ENCODE measurements at regions not wholly inside any gene's neighbourhood (a gene's known extent, or its start where the extent isn't known, plus 50 kb on each side); places are given as distances from the start of the nearest gene placed in this dataset.

- Histone ChIP-seq H3K36me3 (ENCODE audit: insufficient read depth) (no peaks in the 10 kb centered on the region), H3F3A (replicated peaks; ENCODE audit: low read depth) (no peaks in the 10 kb centered on the region), H3K27ac (ENCODE audit: low read depth) (no peak overlapping the region), H4K20me1 (replicated peaks; ENCODE audit: insufficient read depth) (no peaks in the 10 kb centered on the region), H3K4me2 (no peak overlapping the region), H3K9me2 (ENCODE audit: insufficient read depth) (0 out of 2 replicates have a peak, but pooled peaks cover 2% of the 10 kb centered on the region), H3K4me3 (no peak overlapping the region), H2AFZ (no peak overlapping the region), H3K4me1 (ENCODE audit: insufficient read depth) (no peaks in the 10 kb centered on the region), H3K79me2 (replicated peaks; ENCODE audit: insufficient read depth) (no peaks in the 10 kb centered on the region), H3K27me3 (ENCODE audit: insufficient read depth) (no peaks in the 10 kb centered on the region)
- peaks cover 20% of the 10 kb centered on the region for H3K36me3 Mint-ChIP-seq (ENCODE audit: low read depth)
- H3K27ac Mint-ChIP-seq: no peak overlapping the region
- peaks cover 44% of the 10 kb centered on the region for H3K9me3 Mint-ChIP-seq
- H3K4me3 Mint-ChIP-seq: no peak overlapping the region
- DNase-seq (ENCODE audit: low spot score): no peak
- peaks cover 3% of the 10 kb centered on the region; the same call in 1 of the 3 replicates for H3K4me1 Mint-ChIP-seq
- peaks cover 5% of the 10 kb centered on the region for H3K27me3 Mint-ChIP-seq (ENCODE audit: insufficient read depth, low read depth, poor library complexity)
- no peak for ATAC-seq
- no peak for TF ChIP-seq STAT1 (IDR thresholded peaks at IDR 0.05; ENCODE audit: unreplicated experiment)
- no peak for TF ChIP-seq REST (IDR thresholded peaks at IDR 0.05; ENCODE audit: unreplicated experiment)
- no peak for TF ChIP-seq NANOG (IDR thresholded peaks at IDR 0.05; ENCODE audit: borderline replicate concordance)
- no peak for TF ChIP-seq ZNF114 (CRISPR knock-in tag; IDR thresholded peaks at IDR 0.05)
- no peak for TF ChIP-seq ETS1 (IDR thresholded peaks at IDR 0.05)
- TF ChIP-seq ZNF331 (CRISPR knock-in tag; IDR thresholded peaks at IDR 0.05; ENCODE audit: low read depth): no peak
- no peak for TF ChIP-seq CTCF (conservative IDR thresholded peaks at IDR 0.05; ENCODE audit: low read depth in 2 of 2)
- TF ChIP-seq JUNB (IDR thresholded peaks at IDR 0.05; ENCODE audit: unreplicated experiment): no peak
- no peak for TF ChIP-seq EZH2 (IDR thresholded peaks at IDR 0.05; ENCODE audit: low read depth, unreplicated experiment)
Observed at GRCh38 chr1:188261849-188262248, 1433.1 kb downstream of the PLA2G4A start.

- Mint-ChIP-seq H3K27ac (no peak overlapping the region), H3K4me3 (no peak overlapping the region), H3K36me3 (ENCODE audit: low read depth) (peaks cover 13% of the 10 kb centered on the region; the same call in 2 of the 3 replicates), H3K27me3 (ENCODE audit: insufficient read depth, low read depth, poor library complexity) (peaks cover 2% of the 10 kb centered on the region), H3K9me3 (peaks cover 21% of the 10 kb centered on the region; the same call in 2 of the 3 replicates), H3K4me1 (no peaks in the 10 kb centered on the region)
- H3F3A ChIP-seq (replicated peaks; ENCODE audit: low read depth): no peaks in the 10 kb centered on the region
- no peaks in the 10 kb centered on the region for H3K36me3 ChIP-seq (ENCODE audit: insufficient read depth)
- no peak overlapping the region for H3K4me3 ChIP-seq
- 0 out of 2 replicates have a peak, but pooled peaks cover 2% of the 10 kb centered on the region for H3K9me2 ChIP-seq (ENCODE audit: insufficient read depth)
- no peaks in the 10 kb centered on the region for H3K4me1 ChIP-seq (ENCODE audit: insufficient read depth)
- no peak overlapping the region for H2AFZ ChIP-seq
- no peak overlapping the region for H3K27ac ChIP-seq (ENCODE audit: low read depth)
- H4K20me1 ChIP-seq (replicated peaks; ENCODE audit: insufficient read depth): no peaks in the 10 kb centered on the region
- no peak for DNase-seq (ENCODE audit: low spot score)
- no peak for ATAC-seq
- no peaks in the 10 kb centered on the region for H3K27me3 ChIP-seq (ENCODE audit: insufficient read depth)
- H3K4me2 ChIP-seq: no peak overlapping the region
- no peaks in the 10 kb centered on the region for H3K79me2 ChIP-seq (replicated peaks; ENCODE audit: insufficient read depth)
- TF ChIP-seq EZH2phosphoT487 (IDR thresholded peaks at IDR 0.05; ENCODE audit: unreplicated experiment) (no peak), ETS1 (IDR thresholded peaks at IDR 0.05) (no peak), JUNB (IDR thresholded peaks at IDR 0.05; ENCODE audit: unreplicated experiment) (no peak), EZH2 (IDR thresholded peaks at IDR 0.05; ENCODE audit: low read depth, unreplicated experiment) (no peak), ZNF114 (CRISPR knock-in tag; IDR thresholded peaks at IDR 0.05) (no peak), CREB1 (CRISPR knock-in tag; IDR thresholded peaks at IDR 0.05; ENCODE audit: low read depth) (no peak), CTCF (conservative IDR thresholded peaks at IDR 0.05; ENCODE audit: low read depth in 2 of 2) (no peak), POLR2AphosphoS5 (IDR thresholded peaks at IDR 0.05; ENCODE audit: low read depth) (no peak), ZNF331 (CRISPR knock-in tag; IDR thresholded peaks at IDR 0.05; ENCODE audit: low read depth) (no peak)
Observed at GRCh38 chr1:188269956-188270355, 1441.2 kb downstream of the PLA2G4A start.

All from GM23338 (cell line).